GM21447 (cell line): ENCODE measurements at regions not wholly inside any gene's neighbourhood (a gene's known extent, or its start where the extent isn't known, plus 50 kb on each side); places are given as distances from the start of the nearest gene placed in this dataset.
"Not testable (repeated sequence)": the region's sequence is repeated elsewhere in the genome, so short reads cannot be mapped to it uniquely, and the experiment has no call there.

Experiments
- ATAC-seq: cut with Tn5 transposase; IDR thresholded peaks from one replicate; pipeline ENCODE4 v1.9.1; 2021; ENCODE audit not compliant: unreplicated experiment

- no peak for ATAC-seq
Observed at GRCh38 chr15:69903470-69904469, 193.9 kb downstream of the TLE3 start.

GRCh38 chr15:69906256-69907185, 191.2 kb downstream of the TLE3 start:
- ATAC-seq = no peak

- no peak for ATAC-seq
Observed at GRCh38 chr15:69908060-69908459, 189.7 kb downstream of the TLE3 start.

GRCh38 chr15:69908590-69909420, 188.9 kb downstream of the TLE3 start:
- no peak for ATAC-seq

GRCh38 chr15:69909719-69910444, 187.8 kb downstream of the TLE3 start:
- ATAC-seq = no peak

GRCh38 chr15:69910514-69910913, 187.2 kb downstream of the TLE3 start:
- no peak for ATAC-seq

GRCh38 chr15:69912116-69912515, 185.6 kb downstream of the TLE3 start:
- ATAC-seq = no peak

- ATAC-seq = no peak
Observed at GRCh38 chr15:69914040-69914439, 183.7 kb downstream of the TLE3 start.

GRCh38 chr15:69914960-69915359, 182.8 kb downstream of the TLE3 start:
- ATAC-seq = no peak

- no peak for ATAC-seq
Observed at GRCh38 chr15:69916169-69916785, 181.4 kb downstream of the TLE3 start.

- no peak for ATAC-seq
Observed at GRCh38 chr15:69917056-69917455, 180.7 kb downstream of the TLE3 start.

GRCh38 chr15:69919816-69920215, 177.9 kb downstream of the TLE3 start:
- ATAC-seq = no peak

- ATAC-seq = no peak
Observed at GRCh38 chr15:69920221-69920620, 177.5 kb downstream of the TLE3 start.

- ATAC-seq = no peak
Observed at GRCh38 chr15:69921626-69922619, 175.8 kb downstream of the TLE3 start.

GRCh38 chr15:69924531-69924930, 173.2 kb downstream of the TLE3 start:
- no peak for ATAC-seq

- ATAC-seq = no peak
Observed at GRCh38 chr15:69926006-69926405, 171.7 kb downstream of the TLE3 start.

- ATAC-seq = no peak
Observed at GRCh38 chr15:69926721-69927120, 171.0 kb downstream of the TLE3 start.

- not testable (repeated sequence) for ATAC-seq
Observed at GRCh38 chr15:69928890-69929289, 168.8 kb downstream of the TLE3 start.
